ENCODE measurements at regions not wholly inside any gene's neighbourhood (a gene's known extent, or its start where the extent isn't known, plus 50 kb on each side); places are given as distances from the start of the nearest gene placed in this dataset.
A peak's percentile ranks its signal among the peaks of the same experiment; 100 is the strongest.

- DNase-seq (ENCODE audit: low read depth), result no peak
Observed at GRCh38 chr7:7118822-7119221, 63.5 kb upstream of the C1GALT1 start.

- DNase-seq (ENCODE audit: low read depth), result no peak
Observed at GRCh38 chr7:7119729-7120128, 62.6 kb upstream of the C1GALT1 start.

GRCh38 chr7:7122033-7122478, 60.3 kb upstream of the C1GALT1 start:
- peak; percentile 86 for DNase-seq (ENCODE audit: low read depth)

DNA sequence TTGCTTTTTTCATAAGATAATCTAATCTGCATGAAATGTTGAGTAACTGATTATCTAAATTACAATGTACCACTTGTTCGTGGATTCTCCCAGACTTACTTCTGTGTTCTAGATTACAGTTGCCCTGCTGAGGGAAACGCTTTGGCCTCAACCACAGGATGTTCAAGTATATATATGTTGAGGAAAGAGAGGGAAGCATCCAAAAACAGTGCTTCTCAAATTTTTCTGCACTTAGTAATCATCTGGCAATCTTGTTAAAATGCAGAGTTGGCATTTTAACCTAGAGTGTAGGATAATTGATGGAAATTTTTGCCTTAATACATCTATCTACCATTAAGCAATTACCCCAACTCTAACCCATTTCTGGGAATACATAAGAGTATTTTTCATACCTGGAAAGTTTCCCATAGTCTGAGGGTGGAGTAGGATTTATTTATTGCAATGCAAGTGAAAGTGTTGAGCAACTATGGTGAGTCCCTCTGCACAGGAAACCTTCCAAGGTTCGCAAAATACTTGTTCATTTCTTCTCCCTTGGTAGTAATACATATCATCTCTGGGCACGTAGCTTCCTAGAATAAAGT, 59.6 kb upstream of the C1GALT1 start:
- DNase-seq (ENCODE audit: low read depth), result peak; percentile 94

- DNase-seq (ENCODE audit: low read depth), result no peak
Observed at GRCh38 chr7:7125963-7126362, 56.4 kb upstream of the C1GALT1 start.

DNA sequence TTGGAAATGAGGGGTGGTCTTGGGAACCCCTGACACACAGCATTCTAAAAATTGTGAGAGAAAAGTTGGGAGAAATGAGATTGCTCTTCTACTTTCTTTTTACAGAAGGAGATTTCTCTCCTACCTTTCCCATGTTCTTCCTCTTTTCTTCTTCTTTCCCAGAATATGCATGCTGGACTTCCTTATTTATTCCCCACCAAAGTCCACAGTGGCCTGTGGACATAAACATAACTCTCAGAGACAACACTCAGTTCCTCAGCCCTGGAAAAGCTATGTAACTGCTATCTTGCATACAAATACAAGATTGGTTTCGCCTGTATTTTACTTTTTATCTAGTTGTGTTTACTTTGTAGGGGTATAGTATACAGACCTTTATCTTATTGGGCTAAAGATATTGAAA, 54.6 kb upstream of the C1GALT1 start:
- no peak for DNase-seq (ENCODE audit: low read depth)

GRCh38 chr7:7129381-7129780, 53.0 kb upstream of the C1GALT1 start:
- DNase-seq (ENCODE audit: low read depth), result no peak

DNA sequence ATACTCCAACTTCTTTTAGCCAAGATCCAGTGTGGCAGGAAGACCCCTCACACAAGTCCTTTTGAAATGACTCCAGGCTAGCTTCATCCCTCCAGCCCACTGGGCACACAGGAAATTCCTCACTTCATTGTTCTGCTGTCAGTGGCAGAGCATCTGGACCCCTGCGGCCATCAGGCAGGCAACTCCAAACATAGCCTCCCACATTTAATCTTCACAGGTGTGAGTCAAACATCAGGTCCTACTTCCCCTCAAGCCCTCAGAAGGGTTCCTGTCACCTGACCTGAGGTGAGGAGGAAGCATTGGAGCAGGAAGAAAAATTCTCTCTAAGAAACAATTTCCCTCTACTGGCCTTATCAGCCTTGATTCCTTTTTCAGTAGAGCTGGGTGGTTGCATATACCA, 51.1 kb upstream of the C1GALT1 start:
- DNase-seq (ENCODE audit: low read depth), result no peak
